Neural progenitor cell (in vitro differentiated cells): ENCODE measurements at regions not wholly inside any gene's neighbourhood (a gene's known extent, or its start where the extent isn't known, plus 50 kb on each side); places are given as distances from the start of the nearest gene placed in this dataset.

Experiments used
- EZH2 ChIP-seq: fragments of 200-600 bp; sonication (generic); IDR thresholded peaks from 2 replicates; pipeline ENCODE4 v1.6.1; 2017; ENCODE audit warnings: antibody characterized with exemption, mild to moderate bottlenecking, moderate library complexity
- EZH2phosphoT487 ChIP-seq: fragments of 200-600 bp; sonication (generic); IDR thresholded peaks from 2 replicates; pipeline ENCODE4 v1.6.1; 2017; ENCODE audit warnings: antibody characterized with exemption
- TF ChIP-seq, protein P1 (sequence below): fragments of 200-600 bp; sonication (generic); IDR thresholded peaks from 2 replicates; pipeline ENCODE4 v1.5.1; 2017; ENCODE audit warnings: antibody characterized with exemption, mild to moderate bottlenecking

DNA sequence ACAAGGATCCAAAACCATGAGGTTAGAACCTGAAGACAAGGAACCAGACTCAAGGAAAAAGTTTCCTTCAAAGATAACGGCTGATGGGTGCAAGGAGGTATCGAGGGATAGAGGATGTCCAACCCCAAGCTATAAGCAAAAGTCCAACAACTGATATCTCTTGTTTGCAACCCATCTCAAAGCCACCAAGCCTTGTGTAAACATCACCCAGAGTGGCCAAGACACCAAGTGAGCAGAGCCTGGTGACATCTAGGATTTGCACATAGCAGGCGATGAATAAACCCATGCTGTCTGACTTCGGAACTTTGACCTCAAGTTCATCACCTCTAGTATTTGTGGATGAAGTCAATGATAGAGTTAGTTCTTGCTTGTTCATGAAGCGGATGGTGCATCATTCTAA, 180.7 kb downstream of the ETS2 start:
- no peak for TF ChIP-seq EZH2phosphoT487
- TF ChIP-seq, protein P1, sequence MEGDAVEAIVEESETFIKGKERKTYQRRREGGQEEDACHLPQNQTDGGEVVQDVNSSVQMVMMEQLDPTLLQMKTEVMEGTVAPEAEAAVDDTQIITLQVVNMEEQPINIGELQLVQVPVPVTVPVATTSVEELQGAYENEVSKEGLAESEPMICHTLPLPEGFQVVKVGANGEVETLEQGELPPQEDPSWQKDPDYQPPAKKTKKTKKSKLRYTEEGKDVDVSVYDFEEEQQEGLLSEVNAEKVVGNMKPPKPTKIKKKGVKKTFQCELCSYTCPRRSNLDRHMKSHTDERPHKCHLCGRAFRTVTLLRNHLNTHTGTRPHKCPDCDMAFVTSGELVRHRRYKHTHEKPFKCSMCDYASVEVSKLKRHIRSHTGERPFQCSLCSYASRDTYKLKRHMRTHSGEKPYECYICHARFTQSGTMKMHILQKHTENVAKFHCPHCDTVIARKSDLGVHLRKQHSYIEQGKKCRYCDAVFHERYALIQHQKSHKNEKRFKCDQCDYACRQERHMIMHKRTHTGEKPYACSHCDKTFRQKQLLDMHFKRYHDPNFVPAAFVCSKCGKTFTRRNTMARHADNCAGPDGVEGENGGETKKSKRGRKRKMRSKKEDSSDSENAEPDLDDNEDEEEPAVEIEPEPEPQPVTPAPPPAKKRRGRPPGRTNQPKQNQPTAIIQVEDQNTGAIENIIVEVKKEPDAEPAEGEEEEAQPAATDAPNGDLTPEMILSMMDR = no peak
- no peak for TF ChIP-seq EZH2
